HEK293T (cell line): ENCODE measurements at regions not wholly inside any gene's neighbourhood (a gene's known extent, or its start where the extent isn't known, plus 50 kb on each side); places are given as distances from the start of the nearest gene placed in this dataset.

Experiments used
- CTCF ChIA-PET: fragments of 350-600 bp; formaldehyde crosslinking; extraction: SDS; loops from one replicate; lab custom pipeline; 2021; ENCODE audit warnings: antibody characterized with exemption, inconsistent platforms; lab: Yijun Ruan, JAX
- POLR2A ChIA-PET: fragments of 350-600 bp; formaldehyde crosslinking; extraction: SDS; loops from one replicate; lab custom pipeline; 2020; ENCODE audit warnings: antibody characterized with exemption, inconsistent platforms; lab: Yijun Ruan, JAX
- DNase-seq: peaks from one replicate; pipeline ENCODE4 v3.0.0; 2012; ENCODE audit warnings: mixed read lengths; ENCODE audit errors: extremely low spot score
- ARNT ChIP-seq: fragments of 450-650 bp; IDR thresholded peaks from 2 replicates; pipeline ENCODE4 v1.6.1; 2017; ENCODE audit warnings: mild to moderate bottlenecking
- BHLHE40 ChIP-seq: fragments of 450-650 bp; IDR thresholded peaks from 2 replicates; pipeline ENCODE4 v1.6.1; 2016; ENCODE audit warnings: mild to moderate bottlenecking, moderate library complexity, borderline replicate concordance
- CTBP1 ChIP-seq: fragments of 450-650 bp; IDR thresholded peaks from 2 replicates; pipeline ENCODE4 v1.6.1; 2016; ENCODE audit warnings: borderline replicate concordance
- ELF4 ChIP-seq: fragments of 450-650 bp; IDR thresholded peaks from 2 replicates; pipeline ENCODE4 v1.6.1; 2017; ENCODE audit warnings: antibody characterized with exemption
- FOXA1 ChIP-seq: fragments of 450-650 bp; IDR thresholded peaks from 2 replicates; pipeline ENCODE4 v1.6.1; 2016; ENCODE audit warnings: mild to moderate bottlenecking
- FOXK2 ChIP-seq: fragments of 450-650 bp; IDR thresholded peaks from 2 replicates; pipeline ENCODE4 v1.6.1; 2016; ENCODE audit warnings: mild to moderate bottlenecking
- FOXM1 ChIP-seq: fragments of 450-650 bp; IDR thresholded peaks from 2 replicates; pipeline ENCODE4 v1.6.1; 2017; ENCODE audit warnings: mild to moderate bottlenecking, borderline replicate concordance
- HDGF ChIP-seq: fragments of 450-650 bp; IDR thresholded peaks from 2 replicates; pipeline ENCODE4 v1.6.1; 2017; ENCODE audit warnings: antibody characterized with exemption, borderline replicate concordance
- L3MBTL2 ChIP-seq: fragments of 450-650 bp; conservative IDR thresholded peaks from 2 replicates; pipeline ENCODE4 v1.6.1; 2016; ENCODE audit warnings: mild to moderate bottlenecking
- LEF1 ChIP-seq: fragments of 450-650 bp; IDR thresholded peaks from 2 replicates; pipeline ENCODE4 v1.6.1; 2017; ENCODE audit warnings: mild to moderate bottlenecking, borderline replicate concordance
- NFRKB ChIP-seq: fragments of 450-650 bp; IDR thresholded peaks from 2 replicates; pipeline ENCODE4 v1.6.1; 2016; ENCODE audit warnings: mild to moderate bottlenecking, moderate library complexity
- SP1 ChIP-seq: fragments of 450-650 bp; IDR thresholded peaks from 2 replicates; pipeline ENCODE4 v1.6.1; 2017
- SUZ12 ChIP-seq: fragments of 450-650 bp; IDR thresholded peaks from 2 replicates; pipeline ENCODE4 v1.6.1; 2016; ENCODE audit warnings: mild to moderate bottlenecking
- TARDBP ChIP-seq: fragments of 450-650 bp; IDR thresholded peaks from 2 replicates; pipeline ENCODE4 v1.6.1; 2016
- ZNF384 ChIP-seq: fragments of 450-650 bp; IDR thresholded peaks from 2 replicates; pipeline ENCODE4 v1.6.1; 2016
- TF ChIP-seq, protein P1 (sequence below): fragments of 450-650 bp; IDR thresholded peaks from 2 replicates; pipeline ENCODE4 v1.6.1; 2016

DNA sequence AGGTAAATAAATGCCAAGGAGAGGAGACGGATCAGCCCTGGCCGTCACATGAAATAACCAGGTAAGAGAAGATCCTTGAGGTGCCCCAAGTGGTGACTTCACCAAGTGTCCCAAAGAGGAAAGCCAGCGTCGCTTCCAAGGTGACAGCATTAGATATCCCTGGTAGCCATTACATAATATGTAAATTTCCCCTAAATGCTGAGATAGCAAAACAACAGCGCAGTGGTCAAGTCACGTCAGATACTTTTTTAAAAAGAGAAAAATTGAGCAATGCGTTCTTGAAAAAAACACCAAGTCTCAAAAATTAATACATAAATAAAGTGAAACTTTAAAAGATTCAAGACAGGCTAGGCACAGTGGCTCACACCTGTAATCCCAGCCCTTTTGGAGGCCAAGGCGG, 100.2 kb downstream of the HTR5A start:
- DNase-seq = no peak
- TF ChIP-seq FOXM1 = no peak
- no peak for TF ChIP-seq BHLHE40
- no peak for TF ChIP-seq ELF4
- TF ChIP-seq TARDBP = no peak
- no peak for TF ChIP-seq NFRKB
- no peak for TF ChIP-seq FOXA1
- no peak for TF ChIP-seq FOXK2
- TF ChIP-seq ARNT = no peak
- TF ChIP-seq HDGF = no peak
- TF ChIP-seq SUZ12 = no peak
- TF ChIP-seq, protein P1, sequence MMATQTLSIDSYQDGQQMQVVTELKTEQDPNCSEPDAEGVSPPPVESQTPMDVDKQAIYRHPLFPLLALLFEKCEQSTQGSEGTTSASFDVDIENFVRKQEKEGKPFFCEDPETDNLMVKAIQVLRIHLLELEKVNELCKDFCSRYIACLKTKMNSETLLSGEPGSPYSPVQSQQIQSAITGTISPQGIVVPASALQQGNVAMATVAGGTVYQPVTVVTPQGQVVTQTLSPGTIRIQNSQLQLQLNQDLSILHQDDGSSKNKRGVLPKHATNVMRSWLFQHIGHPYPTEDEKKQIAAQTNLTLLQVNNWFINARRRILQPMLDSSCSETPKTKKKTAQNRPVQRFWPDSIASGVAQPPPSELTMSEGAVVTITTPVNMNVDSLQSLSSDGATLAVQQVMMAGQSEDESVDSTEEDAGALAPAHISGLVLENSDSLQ = no peak
- no peak for TF ChIP-seq LEF1
- TF ChIP-seq L3MBTL2 = no peak
- no peak for TF ChIP-seq ZNF384
- TF ChIP-seq CTBP1 = no peak
- no peak for TF ChIP-seq SP1
- ChIA-PET POLR2A (interaction anchor here (0.7 kb wide), 1 partner anchor 36 kb away, joined by 3 read pairs; no protein-coding TSS in a partner anchor), CTCF (no interaction called here)

DNA sequence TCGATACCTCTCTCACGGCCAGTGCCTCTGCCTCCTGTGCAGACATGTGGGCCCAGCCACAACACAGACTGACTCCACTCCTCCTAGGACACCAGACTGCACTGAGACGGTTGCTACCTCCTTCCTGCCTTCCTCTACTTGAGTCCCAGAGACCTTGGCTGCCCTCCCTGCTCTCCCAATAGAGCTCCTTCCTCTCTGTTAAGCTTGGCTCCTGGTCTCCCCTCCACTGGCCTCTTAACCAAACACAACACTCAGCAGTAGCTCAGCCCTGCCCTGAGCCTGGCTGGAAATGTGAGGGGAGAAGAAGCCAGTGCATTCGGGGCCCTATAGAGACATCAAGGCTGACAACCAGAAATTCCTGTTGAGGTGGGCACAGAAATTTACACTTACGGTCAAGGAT, 102.0 kb downstream of the HTR5A start:
- POLR2A ChIA-PET = no interaction called here
- CTCF ChIA-PET = no interaction called here
- no peak for DNase-seq
- TF ChIP-seq SP1 (no peak), FOXA1 (no peak), SUZ12 (no peak), TARDBP (no peak), NFRKB (no peak), HDGF (no peak), BHLHE40 (no peak), ZNF384 (no peak), ELF4 (no peak), ARNT (no peak), LEF1 (no peak), CTBP1 (no peak), FOXK2 (no peak), FOXM1 (no peak)
- TF ChIP-seq, protein P1 = no peak

GRCh38 chr7:155173905-155174304, 103.8 kb downstream of the HTR5A start:
- no peak for DNase-seq
- ChIA-PET POLR2A (interaction anchor here (1.1 kb wide), 1 partner anchor 31 kb away, joined by 3 read pairs; no protein-coding TSS in a partner anchor), CTCF (no interaction called here)
- no peak for TF ChIP-seq SUZ12
- TF ChIP-seq LEF1 = no peak
- TF ChIP-seq BHLHE40 = no peak
- no peak for TF ChIP-seq ARNT
- TF ChIP-seq, protein P1 = no peak
- no peak for TF ChIP-seq SP1
- no peak for TF ChIP-seq NFRKB
- TF ChIP-seq L3MBTL2 = no peak
- no peak for TF ChIP-seq HDGF

- TF ChIP-seq BHLHE40 = no peak
- no peak for TF ChIP-seq ELF4
- TF ChIP-seq SP1 = no peak
- TF ChIP-seq, protein P1 = no peak
- TF ChIP-seq FOXM1 = no peak
- no peak for TF ChIP-seq TARDBP
- TF ChIP-seq HDGF = no peak
- no peak for TF ChIP-seq NFRKB
- TF ChIP-seq ARNT = no peak
- ChIA-PET CTCF (no interaction called here), POLR2A (no interaction called here)
- DNase-seq = no peak
Measured at GRCh38 chr7:155178096-155178495, 108.0 kb downstream of the HTR5A start.

DNA sequence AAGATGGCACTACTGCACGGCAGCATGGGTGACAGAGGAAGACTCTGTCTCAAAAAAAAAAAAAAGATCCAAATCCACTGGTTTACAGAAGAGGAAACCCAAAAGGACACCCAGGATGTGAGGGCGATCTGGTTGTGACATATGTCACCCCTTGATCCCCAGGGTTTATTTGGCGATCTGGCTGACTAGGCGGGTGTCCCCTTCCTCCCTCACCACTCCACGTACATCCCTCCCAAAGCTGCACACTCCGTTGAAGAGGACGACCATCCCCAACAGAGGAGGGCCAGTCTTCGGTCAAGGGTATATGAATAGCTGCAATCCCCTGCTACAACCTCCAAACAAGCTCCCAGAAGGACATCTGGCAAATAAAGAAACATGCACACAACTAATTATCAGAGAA, 111.6 kb downstream of the HTR5A start:
- ChIA-PET POLR2A (no interaction called here), CTCF (no interaction called here)
- TF ChIP-seq FOXA1 = no peak
- DNase-seq = no peak

DNA sequence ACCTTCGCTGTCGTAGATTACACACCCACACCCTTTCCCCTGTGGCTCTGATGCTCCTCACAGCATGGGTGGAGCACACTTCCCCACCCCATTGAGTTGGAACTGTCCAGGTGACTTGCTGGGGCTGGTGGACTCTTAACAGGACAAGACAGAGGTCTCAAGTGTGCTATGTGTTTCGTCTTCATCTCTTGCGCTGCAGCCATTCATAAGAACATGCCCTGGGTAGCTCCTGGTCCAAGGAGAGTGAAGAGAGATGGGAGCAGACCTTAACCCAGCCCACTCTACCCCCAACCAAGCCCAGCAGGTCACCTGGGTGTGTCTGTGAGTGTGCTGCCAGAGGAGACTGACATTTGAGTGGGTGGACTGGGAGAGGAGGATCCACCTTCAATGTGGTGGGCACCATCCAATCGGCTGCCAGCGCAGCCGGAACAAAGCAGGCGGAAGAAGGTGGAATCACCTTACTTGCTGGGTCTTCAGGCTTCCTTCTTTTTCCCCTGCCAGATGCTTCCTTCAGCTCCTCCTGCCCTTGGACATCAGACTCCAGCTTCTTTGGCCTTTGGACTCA, 112.4 kb downstream of the HTR5A start:
- CTCF ChIA-PET = no interaction called here
- POLR2A ChIA-PET = no interaction called here
- TF ChIP-seq SUZ12 (no peak), ZNF384 (no peak), ELF4 (no peak), TARDBP (no peak), ARNT (no peak), HDGF (no peak), FOXK2 (no peak), FOXM1 (no peak), LEF1 (no peak), SP1 (no peak), L3MBTL2 (no peak), FOXA1 (no peak), CTBP1 (no peak), BHLHE40 (no peak), NFRKB (no peak)
- TF ChIP-seq, protein P1 = no peak
- DNase-seq = no peak
